ENCODE measurements at regions not wholly inside any gene's neighbourhood (a gene's known extent, or its start where the extent isn't known, plus 50 kb on each side); places are given as distances from the start of the nearest gene placed in this dataset.
"Not testable (repeated sequence)": the region's sequence is repeated elsewhere in the genome, so short reads cannot be mapped to it uniquely, and the experiment has no call there.

DNA sequence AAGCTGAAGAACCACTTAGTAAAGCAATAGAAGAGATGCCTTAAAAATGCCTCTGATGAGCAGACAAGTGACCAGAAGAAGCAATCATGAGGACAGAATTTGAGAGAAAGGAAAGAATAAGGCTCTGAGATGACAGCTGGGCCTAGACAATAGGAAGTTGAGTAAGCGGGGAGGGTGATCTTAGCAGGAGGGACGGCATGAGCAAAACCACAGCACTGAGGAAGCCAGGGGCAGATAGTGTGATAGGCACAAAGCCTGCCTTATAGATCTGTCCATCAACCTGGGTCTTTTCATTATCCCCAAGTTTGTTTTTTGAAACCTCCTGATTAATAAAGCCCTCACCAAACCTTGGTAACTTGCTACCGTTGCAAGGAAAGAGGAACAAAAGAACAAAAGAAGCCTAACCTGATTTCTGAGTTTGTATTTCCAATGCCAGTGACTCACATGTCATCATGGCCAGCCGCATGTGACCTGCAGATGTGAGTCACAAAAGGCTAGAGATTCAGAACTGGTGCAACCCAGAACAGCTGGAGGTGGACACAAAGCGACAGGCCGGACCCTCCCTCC is 55.7 kb upstream of the PPARGC1A start:
- H3K4me1 ChIP-seq (ENCODE audit: control insufficient read depth, insufficient read depth, low read length), result peaks cover 3% of the 10 kb centered on the region
- no peak overlapping the region for H3K4me3 ChIP-seq (ENCODE audit: insufficient read depth, low read depth, low read length)
- H3K27ac ChIP-seq (ENCODE audit: insufficient read depth, low read depth, low read length, poor library complexity, severe bottlenecking), result no peak overlapping the region
- 66 to 79% methylated on average over 6 of the region's 6 CpGs for WGBS, 2 experiments
- no peaks in the 10 kb centered on the region for H3K9me3 ChIP-seq (ENCODE audit: control insufficient read depth, low read length)
- H3K27me3 ChIP-seq (ENCODE audit: control insufficient read depth, insufficient read depth, low read length, poor library complexity, severe bottlenecking), result no peaks in the 10 kb centered on the region
- H3K36me3 ChIP-seq (ENCODE audit: control insufficient read depth, insufficient read depth, low read length), result no peaks in the 10 kb centered on the region

DNA sequence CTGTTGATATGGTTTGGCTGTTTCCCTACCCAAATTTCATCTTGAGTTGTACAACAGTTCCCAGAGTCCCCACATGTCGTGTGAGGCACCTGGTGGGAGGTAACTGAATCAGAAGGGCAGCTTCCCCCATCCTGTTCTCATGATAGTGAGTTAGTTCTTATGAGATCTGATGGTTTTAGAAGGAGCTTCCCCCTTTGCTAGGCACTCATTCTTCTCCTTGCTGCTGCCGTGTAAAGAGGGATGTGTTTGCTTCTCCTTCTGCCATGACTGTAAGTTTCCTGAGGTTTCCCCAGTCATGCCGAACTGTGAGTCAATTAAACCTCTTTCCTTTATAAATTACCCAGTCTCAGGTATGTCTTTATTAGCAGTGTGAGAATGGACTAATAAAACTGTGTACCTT is 54.7 kb upstream of the PPARGC1A start:
- not testable (repeated sequence) for H3K9me3 ChIP-seq (ENCODE audit: control insufficient read depth, low read length); H3K36me3 ChIP-seq (ENCODE audit: control insufficient read depth, insufficient read depth, low read length); H3K4me1 ChIP-seq (ENCODE audit: control insufficient read depth, insufficient read depth, low read length); H3K27me3 ChIP-seq (ENCODE audit: control insufficient read depth, insufficient read depth, low read length, poor library complexity, severe bottlenecking); H3K4me3 ChIP-seq (ENCODE audit: insufficient read depth, low read depth, low read length); H3K27ac ChIP-seq (ENCODE audit: insufficient read depth, low read depth, low read length, poor library complexity, severe bottlenecking)
- 80 to 92% methylated on average over 2 to 3 of the region's 3 CpGs for WGBS, 2 experiments

DNA sequence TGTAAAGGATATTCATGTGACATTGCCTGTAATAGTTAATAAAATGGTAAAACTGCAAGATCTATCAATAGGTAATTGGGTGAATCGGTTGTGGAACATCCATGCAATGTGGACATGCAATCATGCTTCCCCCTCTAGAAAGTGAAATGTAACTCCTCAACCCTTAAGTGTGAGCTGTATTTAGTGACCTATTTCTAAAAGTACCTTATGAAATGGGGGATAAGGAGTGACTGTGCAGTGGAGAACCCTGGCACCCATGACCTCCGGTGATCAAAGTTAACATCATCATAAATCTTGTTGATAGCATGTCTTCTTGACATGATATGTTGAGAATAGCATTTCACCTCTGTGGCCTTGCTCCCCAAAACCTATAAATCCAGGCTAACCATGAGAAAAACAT is 53.6 kb upstream of the PPARGC1A start:
- no peaks in the 10 kb centered on the region for H3K27me3 ChIP-seq (ENCODE audit: control insufficient read depth, insufficient read depth, low read length, poor library complexity, severe bottlenecking)
- H3K9me3 ChIP-seq (ENCODE audit: control insufficient read depth, low read length), result no peaks in the 10 kb centered on the region
- no peaks in the 10 kb centered on the region for H3K36me3 ChIP-seq (ENCODE audit: control insufficient read depth, insufficient read depth, low read length)
- peaks cover 3% of the 10 kb centered on the region for H3K4me1 ChIP-seq (ENCODE audit: control insufficient read depth, insufficient read depth, low read length)
- H3K27ac ChIP-seq (ENCODE audit: insufficient read depth, low read depth, low read length, poor library complexity, severe bottlenecking), result no peak overlapping the region
- no peak overlapping the region for H3K4me3 ChIP-seq (ENCODE audit: insufficient read depth, low read depth, low read length)
- 92 to 100% methylated on average over 2 of the region's 2 CpGs for WGBS, 2 experiments

DNA sequence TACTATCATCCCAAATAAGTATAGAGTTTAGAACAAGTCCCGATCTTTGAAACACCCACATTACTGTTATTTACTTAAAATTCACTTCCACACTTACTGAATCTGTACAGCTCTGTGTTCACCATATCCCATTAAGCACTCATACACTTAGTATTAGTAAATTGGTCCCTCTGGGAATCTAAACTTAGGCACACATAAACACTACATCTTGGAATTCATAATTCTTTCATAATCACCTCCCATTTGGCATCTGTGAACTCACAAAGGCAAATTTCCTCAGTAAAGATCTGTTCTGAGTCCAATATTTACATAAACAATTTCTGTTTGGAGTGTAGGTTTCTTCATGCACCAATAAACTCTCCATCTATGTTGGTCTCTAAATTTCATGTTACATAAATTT is 52.6 kb upstream of the PPARGC1A start:
- Histone ChIP-seq H3K9me3 (ENCODE audit: control insufficient read depth, low read length) (no peaks in the 10 kb centered on the region), H3K36me3 (ENCODE audit: control insufficient read depth, insufficient read depth, low read length) (no peaks in the 10 kb centered on the region)
- 87 to 97% methylated on average over 1 of the region's 1 CpG for WGBS, 2 experiments

More for the DNA sequence above, 52.6 kb upstream of the PPARGC1A start:
- Histone ChIP-seq H3K4me3 (ENCODE audit: insufficient read depth, low read depth, low read length) (no peak overlapping the region), H3K27me3 (ENCODE audit: control insufficient read depth, insufficient read depth, low read length, poor library complexity, severe bottlenecking) (no peaks in the 10 kb centered on the region), H3K4me1 (ENCODE audit: control insufficient read depth, insufficient read depth, low read length) (peaks cover 3% of the 10 kb centered on the region), H3K27ac (ENCODE audit: insufficient read depth, low read depth, low read length, poor library complexity, severe bottlenecking) (no peak overlapping the region)

Measured in ectodermal cell (in vitro differentiated cells).